HEK293T (cell line): ENCODE measurements at regions not wholly inside any gene's neighbourhood (a gene's known extent, or its start where the extent isn't known, plus 50 kb on each side); places are given as distances from the start of the nearest gene placed in this dataset.

Experiments used
- CTCF ChIA-PET: fragments of 350-600 bp; formaldehyde crosslinking; extraction: SDS; loops from one replicate; lab custom pipeline; 2021; ENCODE audit warnings: antibody characterized with exemption, inconsistent platforms; lab: Yijun Ruan, JAX
- POLR2A ChIA-PET: fragments of 350-600 bp; formaldehyde crosslinking; extraction: SDS; loops from one replicate; lab custom pipeline; 2020; ENCODE audit warnings: antibody characterized with exemption, inconsistent platforms; lab: Yijun Ruan, JAX
- DNase-seq: peaks from one replicate; pipeline ENCODE4 v3.0.0; 2012; ENCODE audit warnings: mixed read lengths; ENCODE audit errors: extremely low spot score
- ARNT ChIP-seq: fragments of 450-650 bp; IDR thresholded peaks from 2 replicates; pipeline ENCODE4 v1.6.1; 2017; ENCODE audit warnings: mild to moderate bottlenecking
- BHLHE40 ChIP-seq: fragments of 450-650 bp; IDR thresholded peaks from 2 replicates; pipeline ENCODE4 v1.6.1; 2016; ENCODE audit warnings: mild to moderate bottlenecking, moderate library complexity, borderline replicate concordance
- CTBP1 ChIP-seq: fragments of 450-650 bp; IDR thresholded peaks from 2 replicates; pipeline ENCODE4 v1.6.1; 2016; ENCODE audit warnings: borderline replicate concordance
- ELF4 ChIP-seq: fragments of 450-650 bp; IDR thresholded peaks from 2 replicates; pipeline ENCODE4 v1.6.1; 2017; ENCODE audit warnings: antibody characterized with exemption
- FOXA1 ChIP-seq: fragments of 450-650 bp; IDR thresholded peaks from 2 replicates; pipeline ENCODE4 v1.6.1; 2016; ENCODE audit warnings: mild to moderate bottlenecking
- FOXK2 ChIP-seq: fragments of 450-650 bp; IDR thresholded peaks from 2 replicates; pipeline ENCODE4 v1.6.1; 2016; ENCODE audit warnings: mild to moderate bottlenecking
- FOXM1 ChIP-seq: fragments of 450-650 bp; IDR thresholded peaks from 2 replicates; pipeline ENCODE4 v1.6.1; 2017; ENCODE audit warnings: mild to moderate bottlenecking, borderline replicate concordance
- HDGF ChIP-seq: fragments of 450-650 bp; IDR thresholded peaks from 2 replicates; pipeline ENCODE4 v1.6.1; 2017; ENCODE audit warnings: antibody characterized with exemption, borderline replicate concordance
- L3MBTL2 ChIP-seq: fragments of 450-650 bp; conservative IDR thresholded peaks from 2 replicates; pipeline ENCODE4 v1.6.1; 2016; ENCODE audit warnings: mild to moderate bottlenecking
- LEF1 ChIP-seq: fragments of 450-650 bp; IDR thresholded peaks from 2 replicates; pipeline ENCODE4 v1.6.1; 2017; ENCODE audit warnings: mild to moderate bottlenecking, borderline replicate concordance
- NFRKB ChIP-seq: fragments of 450-650 bp; IDR thresholded peaks from 2 replicates; pipeline ENCODE4 v1.6.1; 2016; ENCODE audit warnings: mild to moderate bottlenecking, moderate library complexity
- SP1 ChIP-seq: fragments of 450-650 bp; IDR thresholded peaks from 2 replicates; pipeline ENCODE4 v1.6.1; 2017
- SUZ12 ChIP-seq: fragments of 450-650 bp; IDR thresholded peaks from 2 replicates; pipeline ENCODE4 v1.6.1; 2016; ENCODE audit warnings: mild to moderate bottlenecking
- TARDBP ChIP-seq: fragments of 450-650 bp; IDR thresholded peaks from 2 replicates; pipeline ENCODE4 v1.6.1; 2016
- ZNF384 ChIP-seq: fragments of 450-650 bp; IDR thresholded peaks from 2 replicates; pipeline ENCODE4 v1.6.1; 2016
- TF ChIP-seq, protein P1 (sequence below): fragments of 450-650 bp; IDR thresholded peaks from 2 replicates; pipeline ENCODE4 v1.6.1; 2016

- ChIA-PET POLR2A (no interaction called here), CTCF (no interaction called here)
- no peak for DNase-seq
- TF ChIP-seq FOXA1, result no peak
- TF ChIP-seq SP1, result no peak
- no peak for TF ChIP-seq BHLHE40
- TF ChIP-seq ARNT, result no peak
- TF ChIP-seq, protein P1, sequence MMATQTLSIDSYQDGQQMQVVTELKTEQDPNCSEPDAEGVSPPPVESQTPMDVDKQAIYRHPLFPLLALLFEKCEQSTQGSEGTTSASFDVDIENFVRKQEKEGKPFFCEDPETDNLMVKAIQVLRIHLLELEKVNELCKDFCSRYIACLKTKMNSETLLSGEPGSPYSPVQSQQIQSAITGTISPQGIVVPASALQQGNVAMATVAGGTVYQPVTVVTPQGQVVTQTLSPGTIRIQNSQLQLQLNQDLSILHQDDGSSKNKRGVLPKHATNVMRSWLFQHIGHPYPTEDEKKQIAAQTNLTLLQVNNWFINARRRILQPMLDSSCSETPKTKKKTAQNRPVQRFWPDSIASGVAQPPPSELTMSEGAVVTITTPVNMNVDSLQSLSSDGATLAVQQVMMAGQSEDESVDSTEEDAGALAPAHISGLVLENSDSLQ, result no peak
- TF ChIP-seq CTBP1, result no peak
- no peak for TF ChIP-seq FOXK2
- no peak for TF ChIP-seq ZNF384
- TF ChIP-seq LEF1, result no peak
- TF ChIP-seq FOXM1, result no peak
- TF ChIP-seq L3MBTL2, result no peak
- TF ChIP-seq ELF4, result no peak
- no peak for TF ChIP-seq HDGF
Measured at GRCh38 chr2:80854831-80855230, 550.3 kb upstream of the LRRTM1 start.

GRCh38 chr2:80852808-80853139 is 548.2 kb upstream of the LRRTM1 start:
- DNase-seq, result no peak
- CTCF ChIA-PET, result no interaction called here
- POLR2A ChIA-PET, result no interaction called here
- TF ChIP-seq SP1 (no peak), SUZ12 (no peak), CTBP1 (no peak), LEF1 (no peak), FOXA1 (no peak), ELF4 (no peak), NFRKB (no peak), ARNT (no peak), TARDBP (no peak), L3MBTL2 (no peak)

GRCh38 chr2:80852079-80852807 is 547.7 kb upstream of the LRRTM1 start:
- CTCF ChIA-PET, result no interaction called here
- POLR2A ChIA-PET, result no interaction called here
- DNase-seq, result no peak
- TF ChIP-seq BHLHE40 (no peak), SP1 (no peak), L3MBTL2 (no peak), SUZ12 (no peak), TARDBP (no peak), ARNT (no peak), ZNF384 (no peak), HDGF (no peak), FOXM1 (no peak), CTBP1 (no peak)
- TF ChIP-seq, protein P1, result no peak

DNA sequence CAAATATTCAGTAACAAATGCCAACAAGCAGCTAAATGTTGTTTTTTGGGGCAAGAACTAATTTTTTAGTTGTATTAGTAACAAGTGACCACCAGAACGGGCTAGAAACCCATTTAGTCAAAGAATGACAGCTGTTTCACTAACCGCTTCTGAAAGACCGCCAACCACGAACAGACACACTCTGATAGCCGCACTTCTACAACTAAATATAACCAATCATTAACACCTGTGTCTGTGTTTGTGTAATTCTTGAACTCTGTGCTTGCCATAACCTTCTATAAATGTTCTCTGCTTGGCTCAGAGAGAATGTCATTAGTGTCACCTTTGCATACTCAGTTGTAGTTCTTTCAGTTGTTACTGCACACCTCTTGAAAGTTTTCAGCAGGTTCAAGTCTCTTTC is 526.3 kb upstream of the LRRTM1 start:
- POLR2A ChIA-PET, result no interaction called here
- DNase-seq, result no peak
- CTCF ChIA-PET, result no interaction called here
- TF ChIP-seq ARNT (no peak), TARDBP (no peak), LEF1 (no peak), ELF4 (no peak), SP1 (no peak), FOXA1 (no peak), ZNF384 (no peak), BHLHE40 (no peak), L3MBTL2 (no peak), CTBP1 (no peak), FOXK2 (no peak), SUZ12 (no peak), HDGF (no peak), FOXM1 (no peak), NFRKB (no peak)

DNA sequence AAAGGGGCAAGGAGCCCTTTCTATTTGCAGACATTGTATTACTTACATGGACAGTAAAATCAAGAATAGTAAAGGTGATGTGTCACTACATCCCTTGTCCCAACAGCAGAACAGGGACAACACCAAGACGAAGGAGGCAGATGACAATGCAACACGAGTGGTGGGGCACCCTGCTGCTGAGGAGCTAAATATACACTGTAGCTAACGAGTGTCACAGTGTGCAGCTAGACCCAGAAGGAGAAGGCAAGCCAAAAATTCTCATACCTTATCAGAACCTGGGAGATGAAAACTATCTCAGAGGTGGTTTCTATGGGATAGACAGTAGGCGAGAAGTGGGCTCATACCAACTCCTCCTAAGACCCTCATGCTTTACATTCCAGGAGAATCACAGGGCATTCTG is 518.4 kb upstream of the LRRTM1 start:
- no peak for DNase-seq
- no peak for TF ChIP-seq ZNF384
- no peak for TF ChIP-seq BHLHE40
- TF ChIP-seq FOXK2, result no peak
- no peak for TF ChIP-seq SP1
- no peak for TF ChIP-seq TARDBP
- TF ChIP-seq HDGF, result no peak
- TF ChIP-seq FOXM1, result no peak
- no peak for TF ChIP-seq NFRKB
- TF ChIP-seq, protein P1, result no peak
- no peak for TF ChIP-seq ARNT
- TF ChIP-seq FOXA1, result no peak
- TF ChIP-seq CTBP1, result no peak
- TF ChIP-seq ELF4, result no peak
- no peak for TF ChIP-seq LEF1
- TF ChIP-seq L3MBTL2, result no peak
- TF ChIP-seq SUZ12, result no peak
- POLR2A ChIA-PET, result no interaction called here
- CTCF ChIA-PET, result no interaction called here

- POLR2A ChIA-PET, result no interaction called here
- TF ChIP-seq ELF4 (no peak), LEF1 (no peak), SP1 (no peak)
- DNase-seq, result no peak
- CTCF ChIA-PET, result no interaction called here
Measured at GRCh38 chr2:80815259-80815658, 510.7 kb upstream of the LRRTM1 start.
